ENCODE measurements at regions not wholly inside any gene's neighbourhood (a gene's known extent, or its start where the extent isn't known, plus 50 kb on each side); places are given as distances from the start of the nearest gene placed in this dataset.

- TF ChIP-seq CTCF (IDR thresholded peaks at IDR 0.05) (no peak), ZFX (IDR thresholded peaks at IDR 0.05; ENCODE audit: borderline replicate concordance) (no peak)
Measured at GRCh38 chr2:104200533-104201168, 653.3 kb upstream of the POU3F3 start.

Data from 22Rv1 (cell line).